CD14-positive monocyte (primary cell): ENCODE measurements at regions not wholly inside any gene's neighbourhood (a gene's known extent, or its start where the extent isn't known, plus 50 kb on each side); places are given as distances from the start of the nearest gene placed in this dataset.

Experiments
- DNase-seq, 3 donors: peaks; one replicate each; pipeline ENCODE4 v3.0.0-alpha.2; 2011 to 2022
- H2AFZ ChIP-seq: 2 replicates; pipeline ENCODE4 v1.6.0; 2012; ENCODE audit warnings: mild to moderate bottlenecking, low read depth, low read length, inconsistent platforms; ENCODE audit not compliant: insufficient read depth, poor library complexity, severe bottlenecking
- H3K27ac ChIP-seq, 2 donors: 1 replicate in 1 of 2; 2 replicates in 1 of 2; pipeline ENCODE4 v1.5.1; 2012 to 2013; ENCODE audit warnings: low read length in 2 of 2, control low read depth in 1 of 2, inconsistent platforms in 1 of 2, low read depth in 1 of 2, mild to moderate bottlenecking in 1 of 2
- H3K27me3 ChIP-seq, 2 donors: one replicate each; pipeline versions ENCODE4 v1.6.0 to v1.6.1; 2011 to 2013; ENCODE audit warnings: low read length in 2 of 2; ENCODE audit not compliant: control insufficient read depth in 2 of 2, insufficient read depth in 2 of 2
- H3K36me3 ChIP-seq, 2 donors: replicated peaks in 1 of 2; 1 replicate in 1 of 2; 2 replicates in 1 of 2; pipeline versions ENCODE4 v1.5.1 to v1.6.1; 2012 to 2013; ENCODE audit warnings: low read length in 2 of 2, control low read depth in 1 of 2, inconsistent platforms in 1 of 2, mild to moderate bottlenecking in 1 of 2; ENCODE audit not compliant: insufficient read depth in 2 of 2, control insufficient read depth in 1 of 2
- H3K4me1 ChIP-seq, 2 donors: 1 replicate in 1 of 2; 2 replicates in 1 of 2; pipeline versions ENCODE4 v1.5.1 to v1.6.1; 2012 to 2013; ENCODE audit warnings: low read length in 2 of 2, control low read depth in 1 of 2, inconsistent platforms in 1 of 2, mild to moderate bottlenecking in 1 of 2, moderate library complexity in 1 of 2; ENCODE audit not compliant: insufficient read depth in 2 of 2, control insufficient read depth in 1 of 2
- H3K4me2 ChIP-seq: replicated peaks from 2 replicates; pipeline ENCODE3; 2012; ENCODE audit warnings: low read length, moderate library complexity, mild to moderate bottlenecking; ENCODE audit not compliant: poor library complexity, severe bottlenecking; ENCODE audit errors: extremely low read depth
- H3K4me3 ChIP-seq, 3 experiments: fragments of 200-600 bp in 1 of 3; sonication (generic) in 1 of 3; replicated peaks in 1 of 3; 1 replicate in 2 of 3; 2 replicates in 1 of 3; pipeline ENCODE4 v1.5.1; 2011 to 2013; ENCODE audit warnings: low read length in 3 of 3, mild to moderate bottlenecking in 3 of 3, control low read depth in 2 of 3, low read depth in 2 of 3, inconsistent platforms in 1 of 3, moderate library complexity in 1 of 3
- H3K79me2 ChIP-seq: 2 replicates; pipeline ENCODE4 v1.6.0; 2012; ENCODE audit warnings: mild to moderate bottlenecking, control low read depth, inconsistent platforms, low read length, moderate library complexity; ENCODE audit not compliant: insufficient read depth
- H3K9ac ChIP-seq: 2 replicates; pipeline ENCODE4 v1.6.0; 2017; ENCODE audit warnings: low read length, mild to moderate bottlenecking; ENCODE audit not compliant: insufficient read depth, poor library complexity, severe bottlenecking
- H3K9me3 ChIP-seq, 2 donors: replicated peaks in 1 of 2; 1 replicate in 1 of 2; 2 replicates in 1 of 2; pipeline versions ENCODE4 v1.5.1 to v1.6.1; 2012 to 2013; ENCODE audit warnings: low read length in 2 of 2, control low read depth in 1 of 2; ENCODE audit not compliant: control insufficient read depth in 1 of 2, insufficient read depth in 1 of 2
- H4K20me1 ChIP-seq: 2 replicates; pipeline ENCODE4 v1.6.0; 2012; ENCODE audit warnings: mild to moderate bottlenecking, low read length, control low read depth, moderate library complexity; ENCODE audit not compliant: insufficient read depth
- H3K27ac Mint-ChIP-seq, 7 donors: one replicate each; pipeline ENCODE4 v1.8.0; 2020; ENCODE audit warnings: mild to moderate bottlenecking in 7 of 7, mixed read lengths in 7 of 7, moderate library complexity in 6 of 7, inconsistent platforms in 2 of 7
- H3K27me3 Mint-ChIP-seq, 3 donors: one replicate each; pipeline ENCODE4 v1.8.0; 2021 to 2022; ENCODE audit warnings: low read depth in 3 of 3, mild to moderate bottlenecking in 3 of 3, mixed read lengths in 3 of 3, moderate library complexity in 3 of 3, inconsistent platforms in 1 of 3
- H3K36me3 Mint-ChIP-seq, 2 donors: one replicate each; pipeline ENCODE4 v1.8.0; 2020; ENCODE audit warnings: mixed read lengths in 2 of 2, inconsistent platforms in 1 of 2, mild to moderate bottlenecking in 1 of 2
- H3K4me1 Mint-ChIP-seq: one replicate; pipeline ENCODE4 v1.8.0; 2020; ENCODE audit warnings: mild to moderate bottlenecking, mixed read lengths
- H3K4me3 Mint-ChIP-seq, 2 donors: one replicate each; pipeline ENCODE4 v1.8.0; 2020; ENCODE audit warnings: mild to moderate bottlenecking in 2 of 2, mixed read lengths in 2 of 2, moderate library complexity in 1 of 2
- H3K9me3 Mint-ChIP-seq, 7 donors: one replicate each; pipeline ENCODE4 v1.8.0; 2020 to 2022; ENCODE audit warnings: mixed read lengths in 7 of 7, mild to moderate bottlenecking in 6 of 7, moderate library complexity in 6 of 7, inconsistent platforms in 2 of 7
- CTCF ChIP-seq: fragments of 200-600 bp; IDR thresholded peaks from one replicate; pipeline ENCODE4 v1.8.0; 2022; ENCODE audit warnings: antibody characterized with exemption, mild to moderate bottlenecking
- WGBS: methylation state at CpG from one replicate; pipeline ENCODE4 v1.1.5; 2013; ENCODE audit warnings: missing lambda C conversion rate; ENCODE audit not compliant: insufficient coverage; 5-methylcytosine and 5-hydroxymethylcytosine counted together
- intact Hi-C, 2 donors: fragments of 100-400 bp; cut with micrococcal nuclease; formaldehyde crosslinking; loops; one replicate each; pipeline versions ENCODE4 v1.15.0 to v1.15.1; 2023

- Histone ChIP-seq H3K27me3 (no peaks in the 10 kb centered on the region), H3K36me3 (no peaks in the 10 kb centered on the region), H4K20me1 (no peaks in the 10 kb centered on the region), H3K4me1 (no peaks in the 10 kb centered on the region), H3K4me2 (no peak overlapping the region), H3K27ac (no peak overlapping the region), H3K9me3 (peaks cover 6% of the 10 kb centered on the region in 2 donors), H3K9ac (no peak overlapping the region), H3K4me3 (no peak overlapping the region), H3K79me2 (no peaks in the 10 kb centered on the region), H2AFZ (no peak overlapping the region)
- H3K27ac Mint-ChIP-seq, result no peak overlapping the region
- no peak overlapping the region for H3K4me3 Mint-ChIP-seq
- 90% methylated on average over 8 of the region's 9 CpGs for WGBS
- DNase-seq, result no peak
- H3K27me3 Mint-ChIP-seq, result no peaks in the 10 kb centered on the region
- H3K36me3 Mint-ChIP-seq, result no peaks in the 10 kb centered on the region
- intact Hi-C loops, result no loop called here
- peaks cover 0 to 7% (median 3%) of the 10 kb centered on the region in 7 donors for H3K9me3 Mint-ChIP-seq
- TF ChIP-seq CTCF, result no peak
- H3K4me1 Mint-ChIP-seq, result no peaks in the 10 kb centered on the region
Observed at GRCh38 chr2:184187421-184187971, 410.8 kb upstream of the ZNF804A start.

GRCh38 chr2:184190725-184191124 is 407.6 kb upstream of the ZNF804A start:
- no peak overlapping the region for H2AFZ ChIP-seq
- H3K9me3 Mint-ChIP-seq, result peaks cover 0 to 5% (median 3%) of the 10 kb centered on the region in 7 donors
- no peaks in the 10 kb centered on the region for H3K36me3 Mint-ChIP-seq
- H3K36me3 ChIP-seq, result no peaks in the 10 kb centered on the region
- H3K9me3 ChIP-seq, result peaks cover 3 to 6% of the 10 kb centered on the region in 2 donors
- H3K9ac ChIP-seq, result no peak overlapping the region
- intact Hi-C loops, result no loop called here
- no peak for DNase-seq
- H4K20me1 ChIP-seq, result no peaks in the 10 kb centered on the region
- no peaks in the 10 kb centered on the region for H3K79me2 ChIP-seq
- H3K4me3 Mint-ChIP-seq, result no peak overlapping the region
- no peak overlapping the region for H3K4me3 ChIP-seq
- no peak overlapping the region for H3K27ac Mint-ChIP-seq
- no peak overlapping the region for H3K27ac ChIP-seq
- H3K4me1 Mint-ChIP-seq, result no peaks in the 10 kb centered on the region
- H3K27me3 Mint-ChIP-seq, result no peaks in the 10 kb centered on the region
- H3K27me3 ChIP-seq, result no peaks in the 10 kb centered on the region
- no CpG with 5 or more reads among the region's 3 CpGs for WGBS
- TF ChIP-seq CTCF, result no peak
- no peaks in the 10 kb centered on the region for H3K4me1 ChIP-seq
- no peak overlapping the region for H3K4me2 ChIP-seq
